SK-N-MC (cell line): ENCODE measurements at regions not wholly inside any gene's neighbourhood (a gene's known extent, or its start where the extent isn't known, plus 50 kb on each side); places are given as distances from the start of the nearest gene placed in this dataset.

Experiments used
- DNase-seq: peaks from one replicate; pipeline ENCODE4 v3.0.0-alpha.2; 2011; ENCODE audit warnings: low read depth, low spot score
- H3K27ac ChIP-seq: fragments of 200-600 bp; sonication (generic); 2 replicates; pipeline ENCODE4 v1.5.1; 2016; ENCODE audit warnings: mixed run types
- H3K36me3 ChIP-seq: fragments of 200-600 bp; sonication (generic); 2 replicates; pipeline ENCODE4 v1.6.1; 2017; ENCODE audit warnings: antibody characterized with exemption, low read length, mixed read lengths; ENCODE audit not compliant: insufficient read depth
- H3K4me3 ChIP-seq: fragments of 200-600 bp; sonication (generic); 2 replicates; pipeline ENCODE4 v1.5.1; 2016
- H3K9ac ChIP-seq: fragments of 200-600 bp; sonication (generic); 2 replicates; pipeline ENCODE4 v1.8.0; 2017; ENCODE audit warnings: mixed run types, mixed read lengths; ENCODE audit not compliant: insufficient read length
- H3K9me3 ChIP-seq: fragments of 200-600 bp; sonication (generic); 2 replicates; pipeline ENCODE4 v1.6.1; 2017; ENCODE audit warnings: low read depth, mild to moderate bottlenecking, antibody characterized with exemption, low read length, moderate library complexity, mixed read lengths
- EZH2 ChIP-seq: fragments of 200-600 bp; sonication (generic); IDR thresholded peaks from one replicate; pipeline ENCODE4 v1.6.1; 2017; ENCODE audit warnings: antibody characterized with exemption
- FOXP2 ChIP-seq: optimal IDR thresholded peaks from 2 replicates; pipeline ENCODE3; 2011; ENCODE audit warnings: mild to moderate bottlenecking, moderate library complexity; ENCODE audit not compliant: insufficient read depth; ENCODE audit errors: extremely low read length, control extremely low read depth
- POLR2AphosphoS5 ChIP-seq: IDR thresholded peaks from 2 replicates; pipeline ENCODE4 v1.6.1; 2012; ENCODE audit warnings: mild to moderate bottlenecking, low read depth, low read length, borderline replicate concordance

- Histone ChIP-seq H3K27ac (no peak overlapping the region), H3K36me3 (no peaks in the 10 kb centered on the region), H3K9me3 (no peaks in the 10 kb centered on the region), H3K4me3 (no peak overlapping the region), H3K9ac (no peak overlapping the region)
- DNase-seq: no peak
- TF ChIP-seq POLR2AphosphoS5 (no peak), EZH2 (no peak), FOXP2 (no peak)
Observed at GRCh38 chr1:99565606-99566289, 80.2 kb upstream of the PALMD start.

GRCh38 chr1:99566290-99567021 lies 79.5 kb upstream of the PALMD start:
- no peak for DNase-seq
- H3K27ac ChIP-seq: no peak overlapping the region
- TF ChIP-seq FOXP2 (no peak), POLR2AphosphoS5 (no peak), EZH2 (no peak)

GRCh38 chr1:99570486-99571089 lies 75.3 kb upstream of the PALMD start:
- no peaks in the 10 kb centered on the region for H3K36me3 ChIP-seq
- DNase-seq: no peak

More at GRCh38 chr1:99566290-99567021, 79.5 kb upstream of the PALMD start:
- H3K36me3 ChIP-seq: no peaks in the 10 kb centered on the region
- H3K9ac ChIP-seq: no peak overlapping the region
- no peak overlapping the region for H3K4me3 ChIP-seq
- no peaks in the 10 kb centered on the region for H3K9me3 ChIP-seq

GRCh38 chr1:99571092-99571734 lies 74.7 kb upstream of the PALMD start:
- TF ChIP-seq POLR2AphosphoS5 (no peak), EZH2 (no peak), FOXP2 (no peak)
- no peak overlapping the region for H3K9ac ChIP-seq
- H3K4me3 ChIP-seq: no peak overlapping the region
- H3K27ac ChIP-seq: no peak overlapping the region
- no peak for DNase-seq
- no peaks in the 10 kb centered on the region for H3K36me3 ChIP-seq
- no peaks in the 10 kb centered on the region for H3K9me3 ChIP-seq

More at GRCh38 chr1:99570486-99571089, 75.3 kb upstream of the PALMD start:
- H3K4me3 ChIP-seq: no peak overlapping the region
- TF ChIP-seq EZH2 (no peak), FOXP2 (no peak)
- H3K9me3 ChIP-seq: no peaks in the 10 kb centered on the region
- no peak overlapping the region for H3K27ac ChIP-seq
- H3K9ac ChIP-seq: no peak overlapping the region

- no peak for DNase-seq
- no peaks in the 10 kb centered on the region for H3K9me3 ChIP-seq
- TF ChIP-seq POLR2AphosphoS5 (no peak), FOXP2 (no peak), EZH2 (no peak)
- no peak overlapping the region for H3K9ac ChIP-seq
- no peak overlapping the region for H3K27ac ChIP-seq
- H3K36me3 ChIP-seq: no peaks in the 10 kb centered on the region
- no peak overlapping the region for H3K4me3 ChIP-seq
Observed at GRCh38 chr1:99573431-99574217, 72.3 kb upstream of the PALMD start.

- DNase-seq: no peak
- Histone ChIP-seq H3K9me3 (no peaks in the 10 kb centered on the region), H3K27ac (no peak overlapping the region), H3K4me3 (no peak overlapping the region), H3K36me3 (no peaks in the 10 kb centered on the region), H3K9ac (no peak overlapping the region)
- no peak for TF ChIP-seq EZH2
- no peak for TF ChIP-seq FOXP2
- no peak for TF ChIP-seq POLR2AphosphoS5
Observed at GRCh38 chr1:99577313-99577712, 68.6 kb upstream of the PALMD start.

- H3K9me3 ChIP-seq: no peaks in the 10 kb centered on the region
- H3K9ac ChIP-seq: no peak overlapping the region
- no peak overlapping the region for H3K27ac ChIP-seq
- no peak for DNase-seq
- TF ChIP-seq EZH2 (no peak), FOXP2 (no peak), POLR2AphosphoS5 (no peak)
- no peak overlapping the region for H3K4me3 ChIP-seq
- no peaks in the 10 kb centered on the region for H3K36me3 ChIP-seq
Observed at GRCh38 chr1:99579691-99580172, 66.2 kb upstream of the PALMD start.
